GM13977 (cell line): ENCODE measurements at regions not wholly inside any gene's neighbourhood (a gene's known extent, or its start where the extent isn't known, plus 50 kb on each side); places are given as distances from the start of the nearest gene placed in this dataset.

ENCODE experiments used
- DNase-seq: peaks from one replicate; pipeline ENCODE4 v3.0.0; 2012; ENCODE audit warnings: low spot score
- CTCF ChIP-seq: IDR thresholded peaks from 2 replicates; pipeline ENCODE4 v1.5.1; 2012; ENCODE audit warnings: mild to moderate bottlenecking, control low read depth; ENCODE audit not compliant: insufficient read depth; ENCODE audit errors: extremely low read depth, missing control alignments
- in situ Hi-C: fragments of 300-500 bp; cut with MboI; formaldehyde crosslinking; loops from one replicate; pipeline ENCODE4 v1.12.0; 2022; ENCODE audit warnings: low sequenced_read_pairs, low pct_unique_long_range_greater_than_20kb, mixed read lengths, inconsistent platforms; ENCODE audit not compliant: unreplicated experiment

- DNase-seq: no peak
- no peak for TF ChIP-seq CTCF
- in situ Hi-C loops: no loop called here
Observed at GRCh38 chr2:810397-810796, 133.2 kb upstream of the TMEM18 start.

- no peak for TF ChIP-seq CTCF
- no peak for DNase-seq
- in situ Hi-C loops: no loop called here
Observed at GRCh38 chr2:807300-807699, 130.1 kb upstream of the TMEM18 start.

- no peak for TF ChIP-seq CTCF
- DNase-seq: no peak
Observed at GRCh38 chr2:805664-806063, 128.5 kb upstream of the TMEM18 start.

GRCh38 chr2:797993-798392 is 120.8 kb upstream of the TMEM18 start:
- DNase-seq: no peak
- in situ Hi-C loops: no loop called here
- no peak for TF ChIP-seq CTCF

More at GRCh38 chr2:805664-806063, 128.5 kb upstream of the TMEM18 start:
- in situ Hi-C loops: no loop called here

- in situ Hi-C loops: no loop called here
Observed at GRCh38 chr2:797556-797955, 120.3 kb upstream of the TMEM18 start.

GRCh38 chr2:796141-796985 is 119.2 kb upstream of the TMEM18 start:
- TF ChIP-seq CTCF: no peak
- no peak for DNase-seq
- in situ Hi-C loops: no loop called here

More at GRCh38 chr2:797556-797955, 120.3 kb upstream of the TMEM18 start:
- no peak for TF ChIP-seq CTCF
- DNase-seq: no peak

GRCh38 chr2:795531-796041 is 118.4 kb upstream of the TMEM18 start:
- DNase-seq: no peak
- in situ Hi-C loops: no loop called here
- no peak for TF ChIP-seq CTCF
